ENCODE measurements at regions not wholly inside any gene's neighbourhood (a gene's known extent, or its start where the extent isn't known, plus 50 kb on each side); places are given as distances from the start of the nearest gene placed in this dataset.
"Not testable (repeated sequence)": the region's sequence is repeated elsewhere in the genome, so short reads cannot be mapped to it uniquely, and the experiment has no call there.

- Histone ChIP-seq H3K27ac (peak overlapping the region in 17 of 21 experiments; percentile 20 to 78 (median 54)), H3K4me3 (no peak overlapping the region)
These were observed 119.9 kb upstream of the NDUFV2 start for GRCh38 chr18:8982416-8983183.

GRCh38 chr18:8983195-8983594, 119.3 kb upstream of the NDUFV2 start:
- H3K27ac ChIP-seq, result peak overlapping the region in 17 of 21 experiments; percentile 20 to 78 (median 54)

GRCh38 chr18:8984131-8984721, 118.3 kb upstream of the NDUFV2 start:
- peak overlapping the region in 6 of 21 experiments; percentile 22 to 78 (median 46) for H3K27ac ChIP-seq

More at GRCh38 chr18:8983195-8983594, 119.3 kb upstream of the NDUFV2 start:
- H3K4me3 ChIP-seq, result no peak overlapping the region

DNA sequence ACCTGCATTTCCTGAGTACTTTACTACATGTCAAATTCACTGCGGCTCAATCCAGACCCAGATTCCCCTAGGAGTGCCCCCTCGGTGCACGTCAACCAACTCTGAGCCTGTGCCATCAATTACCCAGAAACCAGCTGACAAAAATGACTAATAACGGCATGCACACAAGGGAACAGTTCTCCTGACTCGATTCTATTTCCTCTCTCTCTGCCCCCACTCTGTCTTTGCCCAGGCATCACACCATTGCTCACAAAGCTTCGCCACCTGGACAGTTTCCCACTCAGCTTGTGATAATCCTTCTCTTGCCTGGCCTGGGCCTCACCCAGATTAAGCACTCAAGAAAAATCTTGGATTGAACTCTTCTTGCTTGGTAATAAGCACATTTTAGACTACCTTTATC, 115.3 kb upstream of the NDUFV2 start:
- H3K4me3 ChIP-seq, result no peak overlapping the region
- H3K27ac ChIP-seq, result peak overlapping the region in 4 of 21 experiments; percentile 10 to 76 (median 35)

More at GRCh38 chr18:8984131-8984721, 118.3 kb upstream of the NDUFV2 start:
- H3K4me3 ChIP-seq, result no peak overlapping the region

DNA sequence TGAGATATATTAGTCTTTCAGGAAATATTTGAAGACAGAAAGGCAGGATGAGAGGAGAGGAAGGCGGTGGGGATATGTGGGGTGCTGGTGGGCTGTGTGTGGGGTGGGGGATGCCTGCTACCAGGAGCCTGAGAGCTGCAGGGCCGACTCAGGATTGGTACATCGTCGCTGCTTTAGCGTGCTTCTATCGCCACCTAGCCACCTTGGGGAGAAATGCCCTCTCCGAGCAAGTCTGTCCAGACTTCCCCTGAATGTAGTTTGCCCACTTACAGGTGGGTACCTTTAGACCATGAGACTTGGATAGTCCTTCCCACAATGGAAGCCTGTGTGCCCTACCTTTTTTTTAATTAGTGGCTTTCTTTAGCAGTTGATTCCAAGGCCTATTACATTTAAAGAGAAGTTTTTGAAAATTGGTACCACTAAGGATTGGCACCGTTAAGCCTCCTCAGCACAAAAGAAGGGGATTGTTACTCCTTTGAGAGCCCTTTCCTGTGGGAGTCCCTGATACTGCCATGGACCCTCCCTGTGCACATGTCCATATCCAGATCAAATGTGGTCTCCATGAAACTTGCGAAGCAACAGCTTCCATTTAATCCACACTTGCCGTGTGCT, 114.1 kb upstream of the NDUFV2 start:
- H3K4me3 ChIP-seq, result no peak overlapping the region
- H3K27ac ChIP-seq, result peak overlapping the region in 2 of 21 experiments; percentile 1 to 10

- H3K4me3 ChIP-seq, result no peak overlapping the region
- H3K27ac ChIP-seq, result no peak overlapping the region
These were observed 113.5 kb upstream of the NDUFV2 start for GRCh38 chr18:8989017-8989416.

GRCh38 chr18:8989855-8990254, 112.6 kb upstream of the NDUFV2 start:
- Histone ChIP-seq H3K4me3 (no peak overlapping the region), H3K27ac (peak overlapping the region in 6 of 21 experiments; percentile 4 to 74 (median 47))

GRCh38 chr18:8990276-8991031, 112.0 kb upstream of the NDUFV2 start:
- Histone ChIP-seq H3K4me3 (no peak overlapping the region), H3K27ac (peak overlapping the region in 11 of 21 experiments; percentile 4 to 76 (median 48))

DNA sequence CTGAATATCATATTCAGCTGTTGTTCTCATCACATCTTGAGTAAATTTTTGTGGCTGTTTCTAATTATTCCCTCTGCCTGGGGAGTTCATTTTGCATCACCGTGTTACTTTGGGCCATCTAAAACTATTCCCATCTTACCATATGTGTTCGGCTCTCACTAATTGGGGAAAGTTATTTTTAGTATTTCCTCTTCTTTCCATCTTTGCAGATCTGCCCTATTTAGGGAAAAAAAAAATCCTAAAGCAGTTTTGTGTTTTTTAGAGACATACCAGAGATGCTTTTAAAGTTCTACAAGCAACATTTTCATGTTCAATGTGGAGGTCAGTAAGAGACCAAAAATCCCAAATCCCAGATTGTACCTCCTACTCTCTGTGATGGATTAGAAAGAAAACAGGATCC, 111.3 kb upstream of the NDUFV2 start:
- no peak overlapping the region for H3K4me3 ChIP-seq
- H3K27ac ChIP-seq, result peak overlapping the region in 9 of 21 experiments; percentile 6 to 76 (median 42)

GRCh38 chr18:8992500-8992899, 110.0 kb upstream of the NDUFV2 start:
- H3K4me3 ChIP-seq, result not testable (repeated sequence)
- peak overlapping the region in 1 of 21 experiments; percentile 74 for H3K27ac ChIP-seq

DNA sequence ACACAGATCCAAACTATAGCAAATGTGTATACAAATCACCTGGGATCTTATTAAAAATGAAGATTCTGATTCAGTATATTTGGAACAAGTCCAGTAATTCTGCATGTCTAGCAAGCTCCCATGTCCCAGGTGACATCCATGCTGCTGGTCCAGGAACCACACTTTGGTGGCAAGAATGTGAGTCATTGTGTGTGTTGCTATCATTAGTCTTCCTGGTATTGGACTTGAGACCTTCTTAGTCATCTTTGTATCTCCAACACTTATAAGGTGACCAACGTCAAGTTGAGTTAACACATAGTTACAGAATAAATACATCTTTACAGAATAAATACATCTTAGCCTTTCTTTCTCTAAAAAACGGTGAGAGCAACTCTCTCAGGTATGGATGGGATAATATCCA, 107.9 kb upstream of the NDUFV2 start:
- Histone ChIP-seq H3K4me3 (no peak overlapping the region), H3K27ac (no peak overlapping the region)

DNA sequence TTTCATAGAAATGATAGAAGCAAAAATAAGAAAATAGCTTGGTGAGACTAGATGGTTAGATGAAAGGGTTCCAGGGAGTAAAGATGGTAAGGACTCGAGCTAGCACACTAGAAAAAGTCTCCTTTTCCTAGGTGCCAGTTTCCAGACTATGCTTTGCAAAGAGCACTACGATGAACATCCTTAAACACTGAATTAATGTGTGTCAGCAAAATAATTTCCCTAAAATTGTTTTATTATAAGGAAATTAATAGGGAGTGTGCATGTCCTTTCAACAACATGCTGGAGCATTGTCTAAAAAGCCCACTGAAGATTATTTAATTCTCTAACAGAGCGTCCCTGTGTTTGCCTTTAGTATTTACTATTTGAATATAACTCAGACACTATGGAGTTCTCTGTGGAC, 107.4 kb upstream of the NDUFV2 start:
- Histone ChIP-seq H3K4me3 (no peak overlapping the region), H3K27ac (peak overlapping the region in 1 of 21 experiments; percentile 24)

- Histone ChIP-seq H3K4me3 (no peak overlapping the region), H3K27ac (peak overlapping the region in 15 of 21 experiments; percentile 16 to 77 (median 60))
These were observed 105.6 kb upstream of the NDUFV2 start for GRCh38 chr18:8996771-8997432.

DNA sequence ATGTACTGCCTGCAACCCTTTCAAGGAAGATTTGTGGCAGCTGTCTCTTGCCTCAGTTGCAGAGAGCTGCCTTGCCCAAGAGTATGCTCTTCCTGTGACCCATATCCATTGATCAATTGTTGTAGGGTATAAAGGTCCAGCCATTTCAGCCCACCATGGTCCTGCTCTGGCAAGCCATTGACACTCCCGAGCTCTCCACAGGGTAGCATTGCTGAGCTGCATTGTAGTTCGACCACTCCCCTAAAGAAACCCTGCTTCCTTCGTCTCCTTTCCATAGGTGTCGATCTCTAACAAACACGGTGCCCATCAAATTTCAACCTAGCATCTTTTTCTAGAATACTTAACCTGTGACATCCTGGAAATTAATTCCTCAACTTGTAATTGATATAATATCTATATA, 104.9 kb upstream of the NDUFV2 start:
- Histone ChIP-seq H3K4me3 (no peak overlapping the region), H3K27ac (no peak overlapping the region)

GRCh38 chr18:8998481-8999217, 103.8 kb upstream of the NDUFV2 start:
- Histone ChIP-seq H3K27ac (peak overlapping the region in 1 of 21 experiments; percentile 13), H3K4me3 (no peak overlapping the region)

GRCh38 chr18:8999872-9000271, 102.6 kb upstream of the NDUFV2 start:
- Histone ChIP-seq H3K27ac (no peak overlapping the region), H3K4me3 (no peak overlapping the region)

DNA sequence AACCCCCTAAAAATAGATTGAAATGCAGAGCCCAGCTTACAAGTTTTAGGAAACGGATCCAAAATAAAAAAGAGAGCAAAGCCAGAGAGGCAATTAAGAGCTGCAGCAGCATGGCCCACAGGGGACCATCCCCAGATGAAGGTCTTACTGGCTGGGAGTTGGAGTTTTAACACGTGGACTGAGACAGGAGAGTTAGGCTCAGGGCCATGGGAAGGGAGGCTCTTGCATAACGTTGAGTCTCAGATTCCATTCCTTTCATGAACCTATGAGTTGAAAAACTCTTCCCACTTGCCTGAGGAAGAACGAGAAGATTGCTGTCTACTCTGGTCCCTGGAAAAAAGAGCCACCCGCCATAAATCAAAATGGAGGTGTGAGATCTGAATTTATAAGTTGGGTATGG, 101.8 kb upstream of the NDUFV2 start:
- Histone ChIP-seq H3K4me3 (no peak overlapping the region), H3K27ac (no peak overlapping the region)

GRCh38 chr18:9001209-9001608, 101.3 kb upstream of the NDUFV2 start:
- Histone ChIP-seq H3K27ac (no peak overlapping the region), H3K4me3 (no peak overlapping the region)
